ENCODE measurements at regions not wholly inside any gene's neighbourhood (a gene's known extent, or its start where the extent isn't known, plus 50 kb on each side); places are given as distances from the start of the nearest gene placed in this dataset.

DNA sequence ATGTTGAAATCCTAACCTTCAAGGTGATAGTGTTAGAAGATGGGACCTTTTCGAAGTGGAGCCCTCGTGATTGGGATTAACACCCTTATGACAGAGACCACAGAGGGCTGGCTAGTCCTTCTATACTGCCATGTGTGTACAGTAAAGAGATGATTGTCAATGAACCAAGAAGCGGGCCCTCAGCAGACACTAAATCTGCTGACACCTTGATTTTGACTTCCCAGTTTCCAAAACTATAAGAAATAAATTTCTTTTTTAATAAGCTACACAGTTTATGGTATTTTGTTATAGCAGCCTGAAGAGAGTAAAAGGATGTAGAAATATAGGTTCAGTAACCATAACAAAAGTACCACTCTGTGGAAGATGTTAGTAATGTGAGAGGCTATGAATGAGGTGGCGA lies 419.0 kb upstream of the NUDT12 start:
- TF ChIP-seq TAF1 (IDR thresholded peaks at IDR 0.05; ENCODE audit: low read depth) = no peak
- TF ChIP-seq TCF12 (IDR thresholded peaks at IDR 0.05; ENCODE audit: low read depth) = no peak
- TF ChIP-seq, protein P1, sequence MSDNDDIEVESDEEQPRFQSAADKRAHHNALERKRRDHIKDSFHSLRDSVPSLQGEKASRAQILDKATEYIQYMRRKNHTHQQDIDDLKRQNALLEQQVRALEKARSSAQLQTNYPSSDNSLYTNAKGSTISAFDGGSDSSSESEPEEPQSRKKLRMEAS (IDR thresholded peaks at IDR 0.05) = no peak
- TF ChIP-seq YY1 (IDR thresholded peaks at IDR 0.05; ENCODE audit: low read depth) = no peak
- TF ChIP-seq CREB1 (IDR thresholded peaks at IDR 0.05; ENCODE audit: low read depth) = no peak
- TF ChIP-seq, protein P2, sequence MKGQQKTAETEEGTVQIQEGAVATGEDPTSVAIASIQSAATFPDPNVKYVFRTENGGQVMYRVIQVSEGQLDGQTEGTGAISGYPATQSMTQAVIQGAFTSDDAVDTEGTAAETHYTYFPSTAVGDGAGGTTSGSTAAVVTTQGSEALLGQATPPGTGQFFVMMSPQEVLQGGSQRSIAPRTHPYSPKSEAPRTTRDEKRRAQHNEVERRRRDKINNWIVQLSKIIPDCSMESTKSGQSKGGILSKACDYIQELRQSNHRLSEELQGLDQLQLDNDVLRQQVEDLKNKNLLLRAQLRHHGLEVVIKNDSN (IDR thresholded peaks at IDR 0.05) = no peak
- TF ChIP-seq ZBTB7A (IDR thresholded peaks at IDR 0.05; ENCODE audit: low read depth) = no peak
- TF ChIP-seq CEBPB (IDR thresholded peaks at IDR 0.05) = no peak
- no peak for TF ChIP-seq EP300 (IDR thresholded peaks at IDR 0.05; ENCODE audit: borderline replicate concordance)
- TF ChIP-seq, protein P3, sequence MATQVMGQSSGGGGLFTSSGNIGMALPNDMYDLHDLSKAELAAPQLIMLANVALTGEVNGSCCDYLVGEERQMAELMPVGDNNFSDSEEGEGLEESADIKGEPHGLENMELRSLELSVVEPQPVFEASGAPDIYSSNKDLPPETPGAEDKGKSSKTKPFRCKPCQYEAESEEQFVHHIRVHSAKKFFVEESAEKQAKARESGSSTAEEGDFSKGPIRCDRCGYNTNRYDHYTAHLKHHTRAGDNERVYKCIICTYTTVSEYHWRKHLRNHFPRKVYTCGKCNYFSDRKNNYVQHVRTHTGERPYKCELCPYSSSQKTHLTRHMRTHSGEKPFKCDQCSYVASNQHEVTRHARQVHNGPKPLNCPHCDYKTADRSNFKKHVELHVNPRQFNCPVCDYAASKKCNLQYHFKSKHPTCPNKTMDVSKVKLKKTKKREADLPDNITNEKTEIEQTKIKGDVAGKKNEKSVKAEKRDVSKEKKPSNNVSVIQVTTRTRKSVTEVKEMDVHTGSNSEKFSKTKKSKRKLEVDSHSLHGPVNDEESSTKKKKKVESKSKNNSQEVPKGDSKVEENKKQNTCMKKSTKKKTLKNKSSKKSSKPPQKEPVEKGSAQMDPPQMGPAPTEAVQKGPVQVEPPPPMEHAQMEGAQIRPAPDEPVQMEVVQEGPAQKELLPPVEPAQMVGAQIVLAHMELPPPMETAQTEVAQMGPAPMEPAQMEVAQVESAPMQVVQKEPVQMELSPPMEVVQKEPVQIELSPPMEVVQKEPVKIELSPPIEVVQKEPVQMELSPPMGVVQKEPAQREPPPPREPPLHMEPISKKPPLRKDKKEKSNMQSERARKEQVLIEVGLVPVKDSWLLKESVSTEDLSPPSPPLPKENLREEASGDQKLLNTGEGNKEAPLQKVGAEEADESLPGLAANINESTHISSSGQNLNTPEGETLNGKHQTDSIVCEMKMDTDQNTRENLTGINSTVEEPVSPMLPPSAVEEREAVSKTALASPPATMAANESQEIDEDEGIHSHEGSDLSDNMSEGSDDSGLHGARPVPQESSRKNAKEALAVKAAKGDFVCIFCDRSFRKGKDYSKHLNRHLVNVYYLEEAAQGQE (IDR thresholded peaks at IDR 0.05; ENCODE audit: low read depth) = no peak
- no peak for TF ChIP-seq EGR1 (IDR thresholded peaks at IDR 0.05)
- TF ChIP-seq TEAD4 (IDR thresholded peaks at IDR 0.05) = no peak
